ENCODE measurements at regions not wholly inside any gene's neighbourhood (a gene's known extent, or its start where the extent isn't known, plus 50 kb on each side); places are given as distances from the start of the nearest gene placed in this dataset.
A peak's percentile ranks its signal among the peaks of the same experiment; 100 is the strongest.

DNA sequence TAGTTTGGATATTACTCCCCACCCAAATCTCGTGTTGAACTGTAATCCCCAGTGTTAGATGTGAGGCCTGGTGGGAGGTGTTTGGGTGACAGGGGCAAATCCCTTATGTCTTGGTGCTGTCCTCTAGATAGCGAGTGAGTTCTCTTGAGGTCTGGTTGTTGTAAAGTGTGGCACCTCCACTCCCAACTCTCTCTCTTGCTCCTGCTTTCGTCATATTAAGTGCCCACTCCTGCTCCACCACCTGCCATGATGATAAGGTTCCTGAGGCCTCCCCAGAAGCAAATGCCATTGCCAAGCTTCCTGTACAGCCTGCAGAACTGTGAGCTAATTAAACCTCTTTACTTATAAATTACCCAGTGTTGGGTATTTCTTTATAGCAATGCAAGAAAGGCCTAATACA lies 944.3 kb downstream of the ADGRL3 start:
- no peak for DNase-seq (ENCODE audit: low read depth)

DNA sequence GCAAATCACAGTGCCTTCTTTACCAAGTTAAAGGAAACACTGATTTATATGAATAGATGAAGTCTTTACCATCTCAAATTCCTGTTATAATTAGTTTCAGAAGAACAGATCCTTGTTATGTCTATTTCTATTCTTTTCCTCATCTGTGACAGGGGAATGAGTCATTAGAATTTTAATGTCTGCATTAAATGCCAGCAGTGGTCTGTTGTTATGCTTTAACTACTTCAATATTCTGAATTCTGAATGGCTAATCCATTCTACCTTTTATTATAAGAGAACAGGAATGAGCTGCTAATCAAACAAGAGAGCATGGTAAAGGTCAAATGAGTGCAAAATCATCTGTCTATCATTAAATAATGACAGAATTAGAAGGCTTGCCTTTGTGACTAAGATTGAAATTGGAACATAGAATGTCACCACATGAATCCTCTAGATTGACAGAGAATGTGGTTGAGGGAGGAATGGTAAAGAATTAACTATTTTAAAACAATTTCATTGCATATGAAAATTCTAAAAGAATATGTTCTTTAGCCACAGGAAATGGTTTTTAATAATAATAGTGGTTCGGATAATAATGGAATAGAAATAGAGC lies 935.5 kb downstream of the ADGRL3 start:
- peak; percentile 29 for DNase-seq (ENCODE audit: low read depth)

DNA sequence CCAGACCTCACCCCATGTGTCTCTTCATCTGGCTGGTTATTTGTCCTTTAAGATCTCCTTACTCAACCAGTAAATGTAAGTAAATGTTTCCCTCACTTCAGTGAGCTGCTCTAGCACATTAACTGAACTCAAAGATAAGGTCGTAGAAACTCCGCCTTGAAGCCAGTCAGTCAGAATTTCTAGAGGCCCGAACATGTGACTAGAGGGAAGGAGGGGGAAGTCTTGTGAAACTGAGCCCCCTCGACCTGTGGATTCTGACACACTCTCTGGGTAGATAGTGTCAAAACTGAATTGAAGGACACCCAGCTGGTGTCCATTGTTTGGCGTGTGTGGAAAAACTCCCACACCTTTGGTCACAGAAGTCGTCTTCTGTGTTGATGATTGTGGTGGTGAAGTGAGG lies 933.9 kb downstream of the ADGRL3 start:
- DNase-seq (ENCODE audit: low read depth), result no peak

DNA sequence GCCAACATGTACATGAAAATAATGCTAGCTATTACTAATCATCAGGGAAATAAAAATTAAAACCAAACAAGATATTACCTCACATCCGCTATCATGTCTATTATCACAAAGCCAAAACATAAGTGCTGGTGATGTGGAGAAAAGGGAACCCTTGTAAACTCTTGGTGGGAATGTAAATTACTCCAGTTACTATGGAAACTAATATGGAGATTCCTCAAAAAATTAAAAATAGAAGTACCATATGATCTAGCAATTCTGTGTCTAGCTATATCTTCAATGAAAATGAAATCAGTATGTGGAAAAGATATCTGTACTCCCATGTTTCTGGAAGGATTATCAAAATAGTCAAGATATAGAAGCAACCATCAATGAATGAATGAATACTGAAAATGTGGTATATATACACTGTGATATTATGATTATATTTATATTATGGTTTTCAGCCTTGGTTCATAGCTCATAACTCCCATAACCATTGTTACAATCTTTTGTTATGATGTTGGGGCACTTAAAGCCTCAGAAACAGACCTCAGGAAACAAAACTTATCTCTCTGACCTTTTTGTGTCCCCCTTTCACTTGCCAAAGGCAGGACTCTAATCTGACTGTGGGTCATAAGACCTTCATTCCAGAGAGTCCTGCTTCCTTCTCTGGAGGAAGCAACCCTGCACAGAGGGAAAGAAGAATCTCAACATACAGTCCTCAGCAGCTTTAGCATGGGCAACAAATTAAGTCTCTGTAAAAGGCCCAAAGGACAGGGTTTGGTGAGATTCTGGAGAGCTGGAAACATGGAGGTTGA lies 933.2 kb downstream of the ADGRL3 start:
- no peak for DNase-seq (ENCODE audit: low read depth)

DNA sequence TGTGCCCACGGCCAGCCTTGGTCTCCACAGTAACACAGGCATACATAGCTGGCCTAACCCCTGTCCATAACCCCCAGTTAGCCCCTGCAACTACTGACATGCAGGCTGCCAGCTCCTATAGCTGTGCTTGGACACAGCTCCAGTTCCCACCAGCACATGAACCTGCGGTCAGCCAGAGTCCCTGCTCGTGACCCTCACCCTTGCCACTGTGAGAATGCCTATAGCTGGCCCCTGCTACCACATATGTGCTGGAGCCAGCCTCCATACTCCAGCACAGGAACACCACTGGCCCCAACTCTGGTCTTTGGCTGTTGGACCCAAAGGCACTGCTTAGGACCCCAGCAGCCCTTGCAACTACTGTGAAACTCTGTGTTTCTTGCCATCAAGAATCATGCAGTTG lies 930.9 kb downstream of the ADGRL3 start:
- no peak for DNase-seq (ENCODE audit: low read depth)

DNA sequence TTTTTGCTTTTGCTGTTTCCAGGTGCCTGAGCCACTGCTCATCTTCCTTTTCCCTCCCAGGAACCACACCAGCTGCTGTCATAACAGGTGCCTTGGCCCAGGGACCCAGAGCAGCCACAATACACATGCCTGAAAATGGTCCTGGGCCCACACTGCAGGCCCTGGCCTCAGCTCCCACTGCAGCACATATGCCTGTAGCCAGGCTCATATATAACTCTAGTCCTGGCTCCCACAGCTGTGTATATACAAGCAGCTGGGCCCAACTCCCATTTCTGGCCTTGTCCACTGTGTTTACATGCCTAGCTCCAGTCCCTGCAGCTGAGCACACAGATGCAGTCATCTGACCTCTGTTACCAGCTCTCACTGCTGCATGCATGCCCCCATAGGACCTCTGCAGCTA lies 930.5 kb downstream of the ADGRL3 start:
- DNase-seq (ENCODE audit: low read depth), result no peak

DNA sequence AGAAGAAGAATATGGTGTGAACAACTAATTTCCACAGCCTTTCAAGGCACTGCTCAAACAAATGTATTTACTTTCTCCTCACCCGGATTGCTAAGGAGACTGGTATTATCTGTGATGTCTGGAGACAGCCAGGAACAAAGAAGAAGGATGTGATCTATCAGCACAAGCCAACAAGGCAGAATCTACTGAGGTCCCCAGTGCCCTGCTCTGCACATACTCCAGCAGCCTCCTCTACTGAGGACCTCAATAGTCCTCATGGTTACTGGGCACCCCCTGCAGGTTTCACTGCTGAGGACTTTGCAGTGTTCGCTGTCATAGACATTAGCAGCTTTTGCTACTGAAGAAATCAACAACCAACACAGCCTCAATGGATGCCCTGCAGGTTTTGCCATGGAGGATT lies 930.1 kb downstream of the ADGRL3 start:
- DNase-seq (ENCODE audit: low read depth), result no peak
